ES-I3 (cell line): ENCODE measurements at regions not wholly inside any gene's neighbourhood (a gene's known extent, or its start where the extent isn't known, plus 50 kb on each side); places are given as distances from the start of the nearest gene placed in this dataset.

Source experiments
- H3K36me3 ChIP-seq: 2 replicates; pipeline ENCODE4 v1.6.1; 2013; ENCODE audit warnings: mild to moderate bottlenecking, low read length, control low read depth, moderate library complexity; ENCODE audit not compliant: insufficient read depth
- H3K4me1 ChIP-seq: 2 replicates; pipeline ENCODE4 v1.6.1; 2013; ENCODE audit warnings: mild to moderate bottlenecking, control low read depth, low read length; ENCODE audit not compliant: insufficient read depth
- H3K9ac ChIP-seq: 2 replicates; pipeline ENCODE4 v1.6.1; 2013; ENCODE audit warnings: low read depth, mild to moderate bottlenecking, low read length, moderate library complexity
- H3K9me3 ChIP-seq: 2 replicates; pipeline ENCODE4 v1.6.1; 2013; ENCODE audit warnings: mild to moderate bottlenecking, low read length, moderate library complexity; ENCODE audit not compliant: control insufficient read depth, insufficient read depth

- H3K36me3 ChIP-seq = peaks cover 3% of the 10 kb centered on the region; the same call in 1 of the 2 replicates
- H3K9me3 ChIP-seq = no peaks in the 10 kb centered on the region
- H3K9ac ChIP-seq = no peak overlapping the region
- H3K4me1 ChIP-seq = peaks cover 47% of the 10 kb centered on the region
Measured at GRCh38 chr6:14732226-14732843, 513.5 kb upstream of the JARID2 start.

- Histone ChIP-seq H3K36me3 (peaks cover 3% of the 10 kb centered on the region; the same call in 1 of the 2 replicates), H3K9ac (no peak overlapping the region), H3K9me3 (no peaks in the 10 kb centered on the region), H3K4me1 (peaks cover 47% of the 10 kb centered on the region)
Measured at GRCh38 chr6:14732844-14733757, 512.8 kb upstream of the JARID2 start.

GRCh38 chr6:14734052-14734415, 511.8 kb upstream of the JARID2 start:
- Histone ChIP-seq H3K4me1 (peaks cover 41% of the 10 kb centered on the region), H3K9me3 (no peaks in the 10 kb centered on the region), H3K36me3 (peaks cover 3% of the 10 kb centered on the region; the same call in 1 of the 2 replicates), H3K9ac (no peak overlapping the region)

- Histone ChIP-seq H3K36me3 (peaks cover 3% of the 10 kb centered on the region; the same call in 1 of the 2 replicates), H3K9ac (no peak overlapping the region), H3K4me1 (peaks cover 35% of the 10 kb centered on the region), H3K9me3 (no peaks in the 10 kb centered on the region)
Measured at GRCh38 chr6:14734416-14735340, 511.2 kb upstream of the JARID2 start.

- H3K9ac ChIP-seq = no peak overlapping the region
- no peaks in the 10 kb centered on the region for H3K9me3 ChIP-seq
- no peaks in the 10 kb centered on the region for H3K36me3 ChIP-seq
- peaks cover 33% of the 10 kb centered on the region for H3K4me1 ChIP-seq
Measured at GRCh38 chr6:14735956-14736486, 509.8 kb upstream of the JARID2 start.

GRCh38 chr6:14736554-14736953, 509.3 kb upstream of the JARID2 start:
- Histone ChIP-seq H3K4me1 (peaks cover 33% of the 10 kb centered on the region), H3K9me3 (no peaks in the 10 kb centered on the region), H3K9ac (no peak overlapping the region), H3K36me3 (no peaks in the 10 kb centered on the region)

GRCh38 chr6:14738497-14738896, 507.4 kb upstream of the JARID2 start:
- Histone ChIP-seq H3K4me1 (peaks cover 16% of the 10 kb centered on the region), H3K36me3 (no peaks in the 10 kb centered on the region), H3K9ac (no peak overlapping the region), H3K9me3 (no peaks in the 10 kb centered on the region)

GRCh38 chr6:14738933-14739332, 506.9 kb upstream of the JARID2 start:
- no peaks in the 10 kb centered on the region for H3K9me3 ChIP-seq
- H3K36me3 ChIP-seq = no peaks in the 10 kb centered on the region
- H3K4me1 ChIP-seq = peaks cover 16% of the 10 kb centered on the region
- no peak overlapping the region for H3K9ac ChIP-seq

- Histone ChIP-seq H3K9me3 (no peaks in the 10 kb centered on the region), H3K4me1 (peaks cover 11% of the 10 kb centered on the region; the same call in 1 of the 2 replicates), H3K9ac (no peak overlapping the region), H3K36me3 (no peaks in the 10 kb centered on the region)
Measured at GRCh38 chr6:14739827-14740226, 506.0 kb upstream of the JARID2 start.

GRCh38 chr6:14742171-14742570, 503.7 kb upstream of the JARID2 start:
- Histone ChIP-seq H3K9ac (no peak overlapping the region), H3K4me1 (peaks cover 6% of the 10 kb centered on the region; the same call in 1 of the 2 replicates), H3K36me3 (no peaks in the 10 kb centered on the region), H3K9me3 (no peaks in the 10 kb centered on the region)

GRCh38 chr6:14742680-14743079, 503.2 kb upstream of the JARID2 start:
- no peak overlapping the region for H3K9ac ChIP-seq
- no peaks in the 10 kb centered on the region for H3K36me3 ChIP-seq
- peaks cover 6% of the 10 kb centered on the region; the same call in 1 of the 2 replicates for H3K4me1 ChIP-seq
- no peaks in the 10 kb centered on the region for H3K9me3 ChIP-seq

- no peak overlapping the region for H3K9ac ChIP-seq
- H3K9me3 ChIP-seq = no peaks in the 10 kb centered on the region
- H3K4me1 ChIP-seq = peaks cover 6% of the 10 kb centered on the region; the same call in 1 of the 2 replicates
- no peaks in the 10 kb centered on the region; the same call in 1 of the 2 replicates for H3K36me3 ChIP-seq
Measured at GRCh38 chr6:14743144-14743473, 502.8 kb upstream of the JARID2 start.

GRCh38 chr6:14743474-14744211, 502.2 kb upstream of the JARID2 start:
- H3K9ac ChIP-seq = no peak overlapping the region; the same call in 1 of the 2 replicates
- peaks cover 6% of the 10 kb centered on the region; the same call in 1 of the 2 replicates for H3K4me1 ChIP-seq
- no peaks in the 10 kb centered on the region for H3K9me3 ChIP-seq
- no peaks in the 10 kb centered on the region; the same call in 1 of the 2 replicates for H3K36me3 ChIP-seq
